Chondrocyte (in vitro differentiated cells): ENCODE measurements at regions not wholly inside any gene's neighbourhood (a gene's known extent, or its start where the extent isn't known, plus 50 kb on each side); places are given as distances from the start of the nearest gene placed in this dataset.

ENCODE experiments used
- DNase-seq: peaks from one replicate; pipeline ENCODE4 v3.0.0; 2021; ENCODE audit warnings: mixed read lengths, low spot score
- H3K27ac Mint-ChIP-seq: one replicate; pipeline ENCODE4 v1.8.0; 2021; ENCODE audit warnings: mild to moderate bottlenecking, moderate library complexity, mixed read lengths; ENCODE audit not compliant: unreplicated experiment
- H3K27me3 Mint-ChIP-seq: 2 replicates; pipeline ENCODE4 v1.8.0; 2021; ENCODE audit warnings: low read depth, mixed read lengths
- H3K36me3 Mint-ChIP-seq: 2 replicates; pipeline ENCODE4 v1.8.0; 2021; ENCODE audit warnings: low read depth, mixed read lengths
- H3K4me1 Mint-ChIP-seq: 2 replicates; pipeline ENCODE4 v1.8.0; 2021; ENCODE audit warnings: low read depth, mild to moderate bottlenecking, mixed read lengths
- H3K4me3 Mint-ChIP-seq: one replicate; pipeline ENCODE4 v1.8.0; 2021; ENCODE audit warnings: mild to moderate bottlenecking, moderate library complexity, mixed read lengths; ENCODE audit not compliant: unreplicated experiment
- H3K9me3 Mint-ChIP-seq: 2 replicates; pipeline ENCODE4 v1.8.0; 2021; ENCODE audit warnings: low read depth, mixed read lengths
- CTCF ChIP-seq: fragments of 200-600 bp; sonication (generic); IDR thresholded peaks from 2 replicates; pipeline ENCODE4 v1.5.0; 2021; ENCODE audit warnings: antibody characterized with exemption, mild to moderate bottlenecking, moderate library complexity

GRCh38 chr18:78837754-78838153 lies 141.9 kb upstream of the SALL3 start:
- no peak for DNase-seq
- no peaks in the 10 kb centered on the region for H3K36me3 Mint-ChIP-seq

DNA sequence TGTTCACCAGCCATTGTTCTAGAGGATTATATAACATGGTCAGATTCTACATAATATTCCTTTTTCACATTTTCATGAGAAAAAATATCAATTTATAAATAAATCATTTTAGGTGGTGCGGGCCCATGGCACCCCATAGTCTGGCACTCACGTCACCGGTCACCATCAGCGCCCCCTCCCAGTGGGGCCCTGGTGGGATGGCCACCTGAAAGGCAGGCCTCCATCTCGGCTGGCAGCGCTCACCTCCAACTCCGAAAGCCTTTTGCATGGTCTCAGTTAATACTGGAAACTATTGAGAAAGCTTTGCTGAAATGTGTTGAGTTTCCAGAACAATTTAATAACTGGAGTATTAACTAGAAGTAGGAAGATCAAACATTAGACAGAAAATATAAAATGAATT lies 141.4 kb upstream of the SALL3 start:
- H3K27ac Mint-ChIP-seq, result no peak overlapping the region
- no peaks in the 10 kb centered on the region for H3K4me1 Mint-ChIP-seq
- no peaks in the 10 kb centered on the region for H3K27me3 Mint-ChIP-seq
- H3K36me3 Mint-ChIP-seq, result no peaks in the 10 kb centered on the region
- no peak overlapping the region for H3K4me3 Mint-ChIP-seq
- TF ChIP-seq CTCF, result no peak
- H3K9me3 Mint-ChIP-seq, result peaks cover 10% of the 10 kb centered on the region
- no peak for DNase-seq

More at GRCh38 chr18:78837754-78838153, 141.9 kb upstream of the SALL3 start:
- TF ChIP-seq CTCF, result no peak
- H3K4me3 Mint-ChIP-seq, result no peak overlapping the region
- peaks cover 6% of the 10 kb centered on the region for H3K9me3 Mint-ChIP-seq
- H3K27me3 Mint-ChIP-seq, result no peaks in the 10 kb centered on the region
- no peaks in the 10 kb centered on the region for H3K4me1 Mint-ChIP-seq
- no peak overlapping the region for H3K27ac Mint-ChIP-seq

GRCh38 chr18:78849046-78849445 lies 130.6 kb upstream of the SALL3 start:
- Mint-ChIP-seq H3K27ac (no peak overlapping the region), H3K4me3 (no peak overlapping the region), H3K27me3 (no peaks in the 10 kb centered on the region), H3K9me3 (peaks cover 65% of the 10 kb centered on the region), H3K36me3 (no peaks in the 10 kb centered on the region), H3K4me1 (no peaks in the 10 kb centered on the region)
- no peak for TF ChIP-seq CTCF
- DNase-seq, result no peak

DNA sequence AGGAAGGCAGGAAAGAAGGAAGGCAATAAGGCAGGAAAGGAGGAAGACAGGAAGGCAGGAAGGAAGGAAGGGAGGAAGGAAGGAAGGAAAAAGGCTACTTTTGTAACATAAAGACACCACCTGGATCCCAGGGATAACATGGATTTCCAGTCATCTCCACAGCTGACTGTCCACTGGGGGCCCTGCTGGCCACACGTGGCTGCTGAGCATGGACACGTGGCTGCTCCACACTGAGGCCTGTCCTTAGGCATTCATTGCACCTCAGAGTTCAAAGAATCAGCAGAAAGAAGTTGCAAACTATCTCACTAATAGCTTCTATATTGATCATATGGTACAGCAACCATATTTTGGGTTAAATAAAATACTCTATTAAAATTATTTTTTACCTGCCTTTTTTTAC lies 130.2 kb upstream of the SALL3 start:
- Mint-ChIP-seq H3K4me1 (no peaks in the 10 kb centered on the region), H3K27me3 (no peaks in the 10 kb centered on the region), H3K27ac (no peak overlapping the region), H3K4me3 (no peak overlapping the region), H3K9me3 (peaks cover 61% of the 10 kb centered on the region), H3K36me3 (no peaks in the 10 kb centered on the region)
- no peak for TF ChIP-seq CTCF
- no peak for DNase-seq

- Mint-ChIP-seq H3K27me3 (no peaks in the 10 kb centered on the region), H3K36me3 (no peaks in the 10 kb centered on the region), H3K4me3 (no peak overlapping the region), H3K27ac (no peak overlapping the region), H3K9me3 (peaks cover 42% of the 10 kb centered on the region), H3K4me1 (no peaks in the 10 kb centered on the region)
- DNase-seq, result no peak
- TF ChIP-seq CTCF, result no peak
Measured at GRCh38 chr18:78853341-78853740, 126.3 kb upstream of the SALL3 start.
